ENCODE measurements at regions not wholly inside any gene's neighbourhood (a gene's known extent, or its start where the extent isn't known, plus 50 kb on each side); places are given as distances from the start of the nearest gene placed in this dataset.

- DNase-seq (ENCODE audit: low read depth) = no peak
Measured at GRCh38 chr2:146669735-146670134, 1175.1 kb upstream of the ACVR2A start.

DNA sequence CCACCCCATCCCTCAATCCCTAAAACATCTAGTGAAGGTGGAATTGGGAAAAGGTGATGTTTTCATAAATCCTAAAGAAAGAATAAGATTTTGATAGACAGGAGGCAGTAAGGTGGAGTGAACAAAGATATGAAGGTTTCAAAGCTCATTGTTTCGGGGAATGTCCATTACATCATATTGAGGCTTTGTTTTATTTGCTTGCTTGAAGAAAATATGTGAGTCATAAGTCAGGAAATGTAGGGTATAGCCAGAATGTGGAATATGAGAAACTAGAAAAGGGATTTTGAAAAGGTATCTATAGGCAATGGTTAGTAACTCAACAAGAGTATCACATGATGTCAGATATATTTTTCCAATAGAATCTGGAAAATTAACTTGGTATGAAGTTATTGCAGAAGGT lies 1178.5 kb upstream of the ACVR2A start:
- DNase-seq (ENCODE audit: low read depth) = no peak

DNA sequence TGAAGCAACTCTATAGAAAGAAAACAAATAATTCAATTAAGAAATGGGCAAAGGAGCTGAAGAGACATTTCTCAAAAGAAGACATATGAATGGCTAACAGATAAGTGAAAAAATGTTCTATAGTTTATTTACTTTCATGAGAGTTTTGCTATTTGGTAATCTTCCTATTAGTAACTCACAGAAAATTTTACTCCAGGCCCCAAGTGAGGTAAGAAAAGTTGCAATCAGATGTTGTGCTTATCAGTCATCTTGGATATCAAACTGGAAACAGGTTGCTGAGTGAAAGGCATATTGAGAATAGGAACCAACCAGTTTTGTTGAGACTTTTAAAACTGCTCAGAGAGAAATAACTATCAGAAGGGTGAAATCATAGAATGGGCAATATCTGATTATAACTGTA lies 1179.0 kb upstream of the ACVR2A start:
- no peak for DNase-seq (ENCODE audit: low read depth)

DNA sequence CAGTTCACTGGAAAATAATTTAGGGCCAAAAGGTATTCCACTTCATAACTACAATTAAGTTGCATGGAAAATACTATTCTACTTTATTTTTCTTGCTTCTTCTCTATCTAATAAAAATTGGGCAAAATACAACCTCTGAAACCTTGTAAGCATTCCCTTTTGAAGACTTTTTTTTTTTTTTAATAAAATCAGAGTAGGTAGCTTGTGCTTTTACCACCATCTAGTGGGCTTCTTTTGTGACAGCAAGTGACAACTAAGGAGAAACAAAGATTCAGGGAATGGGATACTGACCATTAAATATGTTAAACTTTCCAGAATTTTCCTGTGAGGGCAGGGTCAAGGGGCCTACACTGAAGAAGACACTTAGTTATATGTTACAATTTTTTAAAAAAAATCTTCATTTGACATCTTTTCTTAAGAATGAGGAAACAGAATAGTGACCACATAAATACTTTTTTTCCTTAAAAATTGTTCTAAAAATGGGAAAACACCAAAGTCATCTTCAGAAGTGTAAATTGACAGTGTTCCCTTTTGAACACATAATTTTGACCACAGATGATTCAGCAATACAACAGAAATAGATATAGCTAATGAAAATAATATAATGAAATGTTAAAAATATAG lies 1183.2 kb upstream of the ACVR2A start:
- DNase-seq (ENCODE audit: low read depth) = no peak

GRCh38 chr2:146659976-146660375 lies 1184.9 kb upstream of the ACVR2A start:
- DNase-seq (ENCODE audit: low read depth) = no peak

GRCh38 chr2:146652311-146652710 lies 1192.5 kb upstream of the ACVR2A start:
- DNase-seq (ENCODE audit: low read depth) = no peak

DNA sequence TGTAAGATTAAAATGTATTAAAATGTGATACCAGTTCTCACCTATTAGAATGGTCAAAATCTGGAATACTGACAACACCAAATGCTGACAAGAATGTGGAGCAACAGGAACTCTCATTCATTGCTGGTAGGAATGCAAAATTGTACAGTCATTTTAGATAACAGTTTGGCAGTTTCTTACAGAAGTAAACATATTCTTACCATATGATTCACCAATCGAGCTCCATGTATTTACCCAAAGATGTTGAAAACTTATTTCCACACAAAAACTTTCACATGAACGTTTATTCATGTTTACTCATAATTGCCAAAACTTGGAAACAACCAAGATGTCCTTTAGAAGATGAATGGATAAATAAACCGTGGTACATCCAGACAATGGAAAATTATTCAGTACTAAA lies 1193.5 kb upstream of the ACVR2A start:
- no peak for DNase-seq (ENCODE audit: low read depth)

- DNase-seq (ENCODE audit: low read depth) = no peak
Measured at GRCh38 chr2:146642066-146642465, 1202.8 kb upstream of the ACVR2A start.

- no peak for DNase-seq (ENCODE audit: low read depth)
Measured at GRCh38 chr2:146634230-146635097, 1210.4 kb upstream of the ACVR2A start.

- DNase-seq (ENCODE audit: low read depth) = no peak
Measured at GRCh38 chr2:146633159-146633558, 1211.7 kb upstream of the ACVR2A start.

DNA sequence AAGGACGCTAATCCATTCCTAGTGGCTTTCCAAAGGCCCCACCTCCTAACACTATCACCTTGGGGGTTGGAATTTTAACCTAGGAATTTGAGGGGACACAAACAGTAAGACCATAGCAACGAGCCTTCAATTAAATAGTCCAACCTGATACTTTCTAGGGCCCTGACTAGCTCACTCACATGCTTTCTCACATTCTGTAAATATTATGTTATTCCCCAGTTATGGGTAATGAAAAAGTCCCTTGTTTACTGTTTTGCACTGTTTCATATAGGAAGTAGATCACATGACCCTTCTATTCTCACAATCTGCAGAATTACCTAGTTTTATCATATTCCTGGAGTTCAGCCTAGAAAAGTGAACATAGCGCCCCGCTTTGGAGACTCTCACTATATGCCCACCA lies 1212.1 kb upstream of the ACVR2A start:
- DNase-seq (ENCODE audit: low read depth) = no peak

DNA sequence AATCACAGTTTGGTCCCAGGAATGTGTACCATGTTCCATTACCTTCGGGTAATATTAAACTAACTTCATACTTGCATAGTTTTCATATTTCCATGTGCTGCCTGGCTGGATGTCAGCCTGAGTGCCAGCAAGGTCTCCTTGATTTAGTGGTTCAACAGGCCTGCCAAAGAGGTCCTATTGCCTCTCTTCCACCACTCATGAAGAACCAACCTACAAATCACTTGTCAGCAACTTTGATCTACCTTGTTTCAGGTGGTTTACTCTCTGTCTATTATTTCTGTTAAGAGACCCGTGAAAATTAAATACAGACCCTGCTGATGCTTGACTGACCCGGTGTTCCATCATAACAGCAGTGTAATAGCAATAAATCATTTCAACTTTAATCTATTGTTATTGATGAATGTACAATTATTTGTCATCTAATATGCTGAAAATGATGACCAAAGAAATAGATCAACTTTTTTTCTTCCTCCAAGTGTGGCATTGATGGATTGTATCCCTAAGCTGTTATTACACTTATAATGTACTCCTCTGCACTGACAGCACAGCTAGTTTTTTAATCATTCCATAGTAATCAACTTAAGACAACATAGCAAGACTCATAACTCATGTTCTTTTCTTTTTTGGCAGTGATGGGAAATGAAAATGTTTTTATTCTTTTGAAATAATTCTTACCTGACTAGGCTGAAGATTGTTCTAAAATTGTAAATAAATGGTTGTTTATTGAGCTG lies 1220.2 kb upstream of the ACVR2A start:
- DNase-seq (ENCODE audit: low read depth) = no peak

GRCh38 chr2:146623771-146624170 lies 1221.1 kb upstream of the ACVR2A start:
- DNase-seq (ENCODE audit: low read depth) = no peak

DNA sequence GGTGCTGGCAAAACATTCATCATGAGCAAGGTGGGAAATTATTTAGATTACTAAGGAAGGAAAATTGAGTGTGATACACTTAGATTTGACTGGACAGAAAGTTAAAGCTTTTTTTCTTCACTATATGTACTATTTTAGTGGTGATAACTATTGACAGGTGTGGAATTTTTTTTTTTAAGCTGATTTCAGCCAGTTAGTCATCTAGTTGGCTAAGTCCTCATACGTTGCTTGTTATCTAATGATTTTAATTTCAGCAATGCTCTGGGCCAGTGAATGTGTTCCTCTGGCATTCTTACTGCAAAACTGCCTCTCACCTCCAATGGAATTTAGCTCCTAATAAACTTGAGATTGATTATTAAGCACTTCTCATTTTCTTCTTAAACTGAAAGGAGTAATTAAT lies 1223.2 kb upstream of the ACVR2A start:
- no peak for DNase-seq (ENCODE audit: low read depth)

GRCh38 chr2:146615778-146616177 lies 1229.1 kb upstream of the ACVR2A start:
- DNase-seq (ENCODE audit: low read depth) = no peak

- no peak for DNase-seq (ENCODE audit: low read depth)
Measured at GRCh38 chr2:146608490-146608889, 1236.3 kb upstream of the ACVR2A start.

- DNase-seq (ENCODE audit: low read depth) = no peak
Measured at GRCh38 chr2:146604521-146604920, 1240.3 kb upstream of the ACVR2A start.

DNA sequence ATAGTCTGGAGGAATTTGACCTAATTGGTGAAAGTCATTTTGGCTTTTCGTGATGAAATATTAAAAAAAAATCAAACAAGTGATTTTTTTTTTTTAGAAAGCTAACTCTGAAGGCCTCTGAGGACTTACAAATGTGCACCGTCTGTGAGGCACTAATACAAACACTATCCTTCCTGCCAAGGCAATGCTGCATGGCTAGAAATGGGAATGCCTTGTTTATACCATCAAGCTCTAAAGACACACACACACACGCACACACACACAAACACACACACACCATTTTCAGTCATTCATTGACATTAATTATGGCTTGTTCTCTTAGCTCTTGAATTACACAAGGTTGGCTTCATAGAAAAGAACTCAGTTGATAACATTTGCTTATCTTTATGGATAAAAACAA lies 1242.0 kb upstream of the ACVR2A start:
- no peak for DNase-seq (ENCODE audit: low read depth)

- DNase-seq (ENCODE audit: low read depth) = no peak
Measured at GRCh38 chr2:146602383-146602782, 1242.4 kb upstream of the ACVR2A start.

DNA sequence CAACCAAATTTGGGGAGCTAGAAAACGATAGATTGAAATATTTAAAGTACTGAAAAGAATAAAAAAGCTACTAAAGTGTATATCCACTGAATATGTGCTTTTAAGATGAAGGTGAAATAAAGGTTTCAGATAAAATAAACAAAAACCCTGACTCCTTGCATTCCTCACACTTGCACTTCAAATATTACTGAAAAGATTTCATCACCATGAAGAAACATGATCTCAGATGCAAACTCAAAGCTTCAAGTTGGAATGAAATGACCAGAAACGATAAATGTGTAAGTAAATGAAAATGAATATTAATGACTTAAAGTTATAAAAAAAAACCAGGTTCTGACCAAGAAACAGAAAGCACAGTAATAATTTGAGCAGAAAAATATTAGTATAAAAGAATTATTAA lies 1246.0 kb upstream of the ACVR2A start:
- DNase-seq (ENCODE audit: low read depth) = no peak

DNA sequence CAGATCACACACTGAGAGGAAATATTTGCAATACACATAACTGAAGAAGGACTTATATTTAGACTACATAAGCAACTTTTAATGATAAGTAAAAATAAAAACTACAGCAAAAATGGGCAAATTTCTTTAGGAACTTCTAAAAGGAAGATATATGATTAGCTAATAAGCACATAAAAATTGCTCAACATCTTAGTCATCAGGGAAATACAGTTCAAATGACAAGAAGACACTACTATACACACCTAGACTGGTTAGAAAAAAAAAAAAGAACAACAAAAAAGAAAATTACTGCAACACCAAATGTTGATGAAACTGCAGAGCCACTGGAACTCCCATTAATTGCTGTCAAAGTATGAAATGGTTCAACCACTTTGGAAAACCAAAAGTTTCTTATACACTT lies 1247.5 kb upstream of the ACVR2A start:
- no peak for DNase-seq (ENCODE audit: low read depth)

DNA sequence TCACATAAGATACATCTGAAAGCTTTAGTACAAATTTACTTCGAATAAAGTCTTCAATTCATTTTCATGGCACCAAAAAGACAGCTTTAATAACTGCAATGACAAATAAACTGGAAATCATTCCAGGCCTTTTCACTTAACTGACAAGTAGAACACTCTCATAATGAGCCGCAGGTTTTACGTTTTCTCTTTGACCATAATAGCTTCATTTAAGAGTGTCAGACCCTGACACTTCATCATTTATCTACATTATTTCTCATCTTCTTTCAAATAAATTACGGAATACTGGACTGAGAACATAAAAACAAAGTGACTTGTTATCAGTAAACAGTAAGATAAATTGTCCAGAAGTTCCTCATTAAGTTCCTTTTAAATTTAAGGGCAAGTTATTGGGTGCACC lies 1252.9 kb upstream of the ACVR2A start:
- no peak for DNase-seq (ENCODE audit: low read depth)

DNA sequence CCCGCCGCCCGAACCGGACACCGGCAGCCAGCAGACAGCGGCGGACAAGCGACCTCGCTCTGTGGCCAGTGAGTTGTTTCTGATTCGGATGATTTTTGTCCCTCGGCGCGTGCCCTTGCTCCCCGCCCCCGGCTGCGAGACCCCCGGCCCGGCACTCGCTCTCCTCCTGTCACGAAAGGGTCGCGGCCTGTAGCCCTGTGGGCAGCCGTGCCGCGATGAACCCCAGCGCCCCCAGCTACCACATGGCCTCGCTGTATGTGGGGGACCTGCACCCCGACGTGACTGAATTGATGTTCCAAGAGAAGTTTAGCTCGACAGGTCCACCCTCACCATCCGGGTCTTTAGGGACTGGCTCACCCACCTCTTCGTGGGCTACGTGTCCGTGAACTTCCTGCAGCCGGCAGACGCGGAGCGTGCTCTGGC lies 1257.5 kb upstream of the ACVR2A start:
- no peak for DNase-seq (ENCODE audit: low read depth)
